GM21529 (cell line): ENCODE measurements at regions not wholly inside any gene's neighbourhood (a gene's known extent, or its start where the extent isn't known, plus 50 kb on each side); places are given as distances from the start of the nearest gene placed in this dataset.
"Not testable (repeated sequence)": the region's sequence is repeated elsewhere in the genome, so short reads cannot be mapped to it uniquely, and the experiment has no call there.

ENCODE experiments used
- ATAC-seq: cut with Tn5 transposase; IDR thresholded peaks from one replicate; pipeline ENCODE4 v1.9.1; 2021; ENCODE audit not compliant: unreplicated experiment

DNA sequence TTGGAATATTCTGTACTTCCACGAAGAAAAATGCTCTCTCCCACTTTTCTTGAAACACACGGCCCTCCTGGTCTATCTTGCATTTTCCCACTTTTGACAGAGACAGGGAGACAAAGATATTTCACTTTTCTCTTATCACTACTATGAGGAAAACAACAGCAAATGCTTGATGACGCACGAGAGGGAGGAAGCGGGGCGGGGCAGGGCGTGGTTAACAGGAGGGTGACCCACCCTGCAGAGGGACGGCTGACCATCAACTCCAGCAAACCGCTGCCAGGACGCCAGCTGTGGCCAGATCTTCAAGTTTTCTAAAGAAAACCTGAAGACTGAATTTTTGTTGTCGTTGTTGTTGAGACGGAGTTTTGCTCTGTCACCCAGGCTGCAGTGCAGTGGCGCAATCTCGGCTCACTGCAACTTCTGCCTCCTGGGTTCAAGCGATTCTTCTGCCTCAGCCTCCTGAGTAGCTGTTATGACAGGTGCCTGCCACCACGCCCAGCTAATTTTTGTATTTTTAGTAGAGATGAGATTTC lies 63.8 kb downstream of the NSUN5 start:
- not testable (repeated sequence) for ATAC-seq

DNA sequence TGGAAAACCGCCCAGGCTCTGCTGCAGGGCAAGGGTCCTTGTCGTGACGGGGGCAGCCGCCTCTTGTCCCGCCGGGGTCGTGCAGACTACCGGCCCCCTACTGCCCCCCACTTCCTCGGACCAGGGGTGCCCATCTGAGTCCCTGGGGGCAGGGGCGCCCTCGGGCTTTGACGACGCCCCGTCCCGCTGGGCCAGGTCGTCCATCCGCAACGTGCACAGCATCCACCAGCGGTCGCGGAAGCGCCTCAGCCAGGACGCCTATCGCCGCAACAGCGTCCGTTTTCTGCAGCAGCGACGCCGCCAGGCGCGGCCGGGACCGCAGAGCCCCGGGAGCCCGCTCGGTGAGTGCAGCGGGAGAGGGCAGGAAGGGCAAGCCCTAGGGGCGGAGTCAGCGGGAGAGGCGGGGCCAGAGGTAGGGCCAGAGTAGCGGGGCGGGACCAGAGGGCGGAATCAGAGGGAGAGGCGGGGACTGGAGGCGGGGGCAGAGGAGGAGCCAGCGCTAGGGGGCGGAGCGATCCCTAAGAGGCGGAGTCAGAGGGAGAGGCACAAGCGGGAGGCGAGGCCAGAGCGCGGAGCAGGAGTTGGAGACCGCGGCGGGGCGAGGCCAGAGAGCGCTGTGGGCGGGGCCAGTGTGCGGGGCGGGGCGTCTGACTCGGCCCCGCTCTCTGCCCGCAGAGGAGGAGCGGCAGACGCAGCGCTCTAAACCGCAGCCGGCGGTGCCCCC lies 73.5 kb downstream of the NSUN5 start:
- ATAC-seq = peak; percentile 89

DNA sequence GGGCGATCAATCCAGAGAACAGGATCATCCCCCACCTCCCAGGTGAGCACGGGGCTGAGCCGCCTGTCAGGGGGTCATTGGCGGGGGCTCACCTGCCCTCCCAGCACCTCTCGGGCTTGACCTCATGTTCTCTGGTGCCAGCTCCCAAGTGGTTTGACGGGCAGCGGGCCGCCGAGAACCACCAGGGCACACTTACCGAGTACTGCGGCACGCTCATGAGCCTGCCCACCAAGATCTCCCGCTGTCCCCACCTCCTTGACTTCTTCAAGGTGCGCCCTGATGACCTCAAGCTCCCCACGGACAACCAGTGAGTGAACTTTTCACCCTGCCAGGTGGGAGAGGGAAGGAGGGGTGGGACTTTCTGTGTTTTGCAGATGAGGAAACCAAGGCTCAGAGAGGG lies 82.9 kb downstream of the NSUN5 start:
- not testable (repeated sequence) for ATAC-seq

DNA sequence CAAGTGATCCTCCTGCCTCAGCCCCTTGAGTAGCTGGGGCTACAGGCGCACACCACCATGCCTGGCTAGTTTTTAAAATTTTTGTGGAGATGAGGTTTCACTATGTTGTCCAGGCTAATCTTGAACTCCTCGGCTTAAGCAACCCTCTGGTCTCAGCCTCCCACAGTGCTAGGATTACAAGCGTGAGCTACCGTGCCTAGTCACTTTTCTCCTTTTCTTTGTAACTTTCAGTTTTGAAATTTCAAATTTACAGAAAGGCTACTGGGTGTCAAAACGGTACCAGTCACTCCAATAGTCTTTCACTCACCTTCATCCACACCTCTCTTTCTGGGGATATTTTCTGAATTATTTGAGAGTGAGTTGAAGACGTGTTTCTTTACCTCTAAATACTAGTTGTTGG lies 86.9 kb downstream of the NSUN5 start:
- ATAC-seq = not testable (repeated sequence)

DNA sequence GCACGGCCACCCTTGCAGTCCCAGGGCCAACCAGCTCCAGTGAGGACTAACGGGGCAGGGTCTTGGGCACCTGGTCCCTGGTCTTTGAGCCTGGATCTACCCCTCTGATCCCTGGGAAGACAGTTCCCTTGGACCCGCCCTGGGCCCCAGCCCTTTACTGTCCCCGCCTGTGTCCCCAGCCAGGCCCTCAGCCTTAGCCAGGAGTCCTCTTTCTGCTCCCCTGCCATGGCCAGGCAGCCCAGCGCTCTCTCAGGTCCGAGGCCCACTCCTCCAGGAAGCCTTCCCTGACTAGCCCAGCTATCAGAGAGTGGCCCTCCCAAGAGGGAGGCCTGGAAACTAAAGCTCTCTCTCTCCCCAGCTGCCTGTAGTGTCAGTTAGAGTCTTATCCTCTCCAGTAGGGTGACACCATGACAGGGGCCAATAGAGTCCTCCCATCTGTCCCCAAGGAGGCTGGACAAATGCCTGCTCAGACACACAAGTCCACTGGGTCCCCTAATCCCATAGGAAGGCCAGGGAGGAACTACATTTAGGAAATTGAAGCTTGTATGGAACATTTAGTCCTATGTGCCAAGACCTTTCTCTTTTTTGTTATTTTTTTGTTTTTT lies 87.8 kb downstream of the NSUN5 start:
- peak; percentile 40 for ATAC-seq

DNA sequence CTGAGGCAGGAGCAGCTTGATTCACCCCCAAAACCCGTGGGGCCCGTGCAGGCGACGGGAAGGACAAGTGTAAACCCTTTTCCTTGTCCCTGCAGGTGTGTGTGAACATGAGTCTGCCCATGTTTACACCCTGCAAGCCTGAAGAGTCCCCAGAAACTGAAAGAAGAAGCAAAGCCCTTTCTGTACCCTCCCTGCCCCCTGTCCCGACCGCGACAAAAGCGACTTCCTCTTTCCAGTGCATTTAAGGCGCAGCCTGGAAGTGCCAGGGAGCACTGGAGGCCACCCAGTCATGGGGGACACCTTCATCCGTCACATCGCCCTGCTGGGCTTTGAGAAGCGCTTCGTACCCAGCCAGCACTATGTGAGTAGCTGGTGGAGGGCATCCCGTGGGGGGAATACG lies 88.3 kb downstream of the NSUN5 start:
- ATAC-seq = peak; percentile 86

DNA sequence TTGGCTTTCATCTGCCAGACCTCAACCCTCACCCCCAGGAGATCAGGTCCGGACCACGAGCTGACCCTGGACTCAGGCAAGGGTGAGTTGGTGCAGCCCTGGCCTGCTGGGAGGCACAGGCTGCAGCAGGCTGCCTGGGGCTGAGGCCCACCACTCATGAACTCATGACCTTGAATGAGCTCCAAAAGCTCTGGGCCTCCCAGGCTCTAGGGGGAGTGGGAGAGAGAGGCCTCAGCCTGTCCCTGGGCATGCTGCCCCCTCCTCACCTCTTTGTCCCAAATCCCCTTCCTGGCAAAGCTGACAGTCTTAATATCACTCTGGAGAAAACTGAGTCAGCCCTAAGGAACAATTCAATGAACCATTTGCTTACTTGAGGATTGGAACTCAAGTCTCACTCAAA lies 89.8 kb downstream of the NSUN5 start:
- ATAC-seq = not testable (repeated sequence)

DNA sequence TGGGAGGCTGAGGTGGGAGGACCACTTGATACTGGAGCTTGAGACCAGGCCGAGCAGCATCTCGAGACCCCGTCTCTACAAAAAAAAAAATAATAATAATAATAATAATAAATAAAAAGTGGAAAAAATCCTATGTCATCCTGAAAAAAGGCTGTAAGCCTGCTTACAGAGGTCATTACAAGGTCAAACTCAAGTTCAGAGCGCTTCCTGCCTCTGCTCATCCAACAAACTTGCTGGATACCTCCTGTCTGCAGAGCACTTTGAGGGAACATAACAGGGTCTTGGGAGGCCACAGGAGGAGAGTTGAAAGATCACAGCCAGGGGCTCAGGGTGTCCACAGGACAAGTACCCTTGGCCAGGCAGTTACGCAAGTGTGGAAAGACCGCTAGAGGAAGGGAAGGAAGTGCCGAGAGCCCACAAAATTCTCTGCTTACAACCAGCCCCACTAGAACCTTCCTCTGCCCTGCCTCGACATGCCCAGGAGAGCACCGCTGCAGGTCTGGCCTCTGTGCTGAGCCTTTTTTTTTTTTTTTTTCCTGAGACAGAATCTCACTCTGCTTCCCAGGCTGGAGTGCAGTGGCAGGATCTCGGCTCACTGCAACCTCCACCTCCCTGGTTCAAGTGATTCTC lies 92.5 kb downstream of the NSUN5 start:
- ATAC-seq = not testable (repeated sequence)

DNA sequence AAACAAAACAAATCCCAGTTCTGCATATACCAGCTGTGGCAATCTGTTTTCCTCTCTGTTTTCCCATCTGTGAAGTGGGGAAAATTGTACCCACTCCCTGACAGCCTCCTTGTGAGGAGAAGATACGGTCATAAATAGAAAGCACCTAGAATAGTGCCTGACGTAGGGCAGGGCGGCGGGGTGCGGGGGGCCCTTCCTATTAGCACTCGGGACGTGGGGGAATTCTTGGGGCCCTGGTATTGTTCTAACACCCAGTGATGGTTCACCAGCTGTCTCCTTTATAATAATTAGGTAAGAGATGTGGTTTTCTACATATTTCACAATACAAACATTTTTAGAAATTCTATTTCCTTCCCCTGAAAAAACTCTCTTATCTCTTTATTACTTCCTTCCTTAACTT lies 93.4 kb downstream of the NSUN5 start:
- ATAC-seq = not testable (repeated sequence)

DNA sequence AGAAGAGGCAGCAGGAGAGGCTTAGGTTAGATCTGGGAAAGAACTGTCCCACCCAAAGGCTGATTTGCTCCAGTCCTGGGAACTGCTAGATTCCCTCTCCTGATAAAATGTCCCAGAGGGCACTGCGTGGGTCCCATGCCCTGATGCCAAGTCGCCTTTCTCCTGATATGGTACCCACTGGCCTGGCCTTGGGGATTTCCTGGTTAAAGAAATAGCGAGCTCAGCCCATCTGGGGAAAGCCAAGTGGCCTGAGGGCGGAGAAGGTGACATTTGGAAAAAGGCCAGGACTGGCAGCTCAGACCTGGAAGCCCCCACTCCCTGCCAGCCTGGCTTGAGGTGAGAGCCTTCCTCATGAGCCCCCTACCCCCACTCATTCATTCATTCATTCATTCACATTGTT lies 94.2 kb downstream of the NSUN5 start:
- not testable (repeated sequence) for ATAC-seq

DNA sequence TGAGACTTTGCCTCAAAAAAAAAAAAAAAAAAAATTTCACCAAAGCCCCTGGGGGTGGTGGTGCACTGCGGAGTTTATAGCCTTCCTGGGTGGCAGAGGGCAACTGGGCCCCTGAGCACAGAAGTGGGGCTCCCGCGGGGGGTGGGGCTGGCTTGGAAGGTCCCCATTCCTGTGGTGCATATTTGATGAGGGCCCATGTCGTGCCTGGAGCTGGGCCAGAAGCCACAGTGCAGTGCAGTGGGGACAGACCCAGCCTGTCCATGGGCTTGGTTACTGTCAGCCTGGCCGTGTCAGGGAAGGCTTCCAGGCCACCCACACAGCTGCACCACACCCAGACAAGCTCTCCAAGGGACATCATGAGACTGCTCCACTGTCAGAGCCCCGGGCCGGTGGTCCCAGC lies 95.5 kb downstream of the NSUN5 start:
- ATAC-seq = peak; percentile 37

DNA sequence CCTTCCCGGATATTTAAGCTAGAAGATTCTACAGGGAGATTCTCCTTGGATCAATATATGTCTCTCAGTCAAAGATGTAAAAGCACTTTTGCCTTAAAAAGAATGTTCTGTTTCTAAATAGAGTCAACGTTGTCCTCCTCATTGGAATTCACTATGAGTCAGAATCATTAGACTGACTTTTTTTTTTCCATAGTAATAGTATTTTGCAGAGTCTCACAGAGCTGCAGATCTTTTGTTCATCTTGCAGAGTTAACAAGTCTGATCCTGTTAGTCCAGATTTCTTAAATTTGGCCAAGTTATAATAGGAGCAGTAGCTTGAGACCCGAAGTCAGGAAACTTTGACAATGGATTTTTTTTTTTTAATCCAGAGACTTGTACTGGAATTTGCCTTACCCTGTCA lies 103.0 kb downstream of the NSUN5 start:
- not testable (repeated sequence) for ATAC-seq

DNA sequence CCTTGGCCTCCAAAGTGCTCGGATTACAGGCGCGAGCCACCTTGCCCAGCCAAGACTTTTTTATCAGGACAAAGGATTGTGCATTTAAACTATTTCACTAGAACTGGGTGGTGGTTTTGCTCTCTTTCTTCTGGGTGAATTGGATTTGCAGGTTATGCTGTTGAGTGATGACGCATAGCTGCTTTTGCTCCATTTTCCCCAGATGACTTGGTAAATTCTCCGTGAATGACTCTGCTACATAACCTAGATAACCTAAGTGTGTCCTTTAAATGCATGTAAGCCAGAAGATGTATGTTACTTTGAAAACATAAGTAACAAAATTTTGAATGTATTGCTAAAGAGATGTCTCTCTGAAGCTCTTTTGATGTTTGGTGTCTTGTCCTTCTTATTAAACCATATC lies 103.7 kb downstream of the NSUN5 start:
- not testable (repeated sequence) for ATAC-seq

DNA sequence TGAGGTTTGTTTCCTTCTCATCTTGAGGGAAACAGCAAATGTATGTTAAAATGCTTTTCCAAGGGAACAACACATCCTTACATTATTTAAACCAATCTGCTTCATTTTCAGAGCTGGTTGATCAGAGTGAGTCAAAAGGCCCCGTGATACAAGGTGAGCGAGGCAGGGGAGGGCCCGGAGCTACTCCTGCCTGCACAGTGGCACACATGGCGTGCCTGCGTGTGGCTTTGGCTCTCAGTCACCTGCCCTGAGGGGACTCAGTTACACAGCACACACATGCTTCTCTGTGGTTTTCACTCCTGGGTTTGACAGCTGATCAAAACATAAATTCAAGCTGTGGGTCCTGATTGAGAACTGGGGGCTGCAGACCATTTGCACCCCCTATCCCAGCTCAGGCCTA lies 105.3 kb downstream of the NSUN5 start:
- not testable (repeated sequence) for ATAC-seq

DNA sequence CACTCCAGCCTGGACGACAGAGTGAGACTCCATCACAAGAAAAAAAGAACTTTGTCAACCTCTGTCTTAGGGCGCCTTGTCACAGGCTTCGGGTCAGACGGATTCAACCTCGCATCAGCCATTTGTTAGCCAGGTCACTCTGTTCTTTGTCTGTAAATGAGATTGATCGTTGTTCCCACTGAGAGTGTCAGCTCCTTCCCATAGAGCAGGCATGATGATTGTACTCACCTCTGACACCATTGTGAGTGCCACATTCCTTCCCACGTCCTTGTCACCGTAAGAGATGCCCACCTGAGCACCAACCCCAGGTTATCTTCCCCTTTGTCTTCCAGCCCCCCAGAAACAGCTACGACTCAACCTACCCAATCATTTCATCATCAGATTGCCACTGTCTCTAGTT lies 107.4 kb downstream of the NSUN5 start:
- ATAC-seq = not testable (repeated sequence)

DNA sequence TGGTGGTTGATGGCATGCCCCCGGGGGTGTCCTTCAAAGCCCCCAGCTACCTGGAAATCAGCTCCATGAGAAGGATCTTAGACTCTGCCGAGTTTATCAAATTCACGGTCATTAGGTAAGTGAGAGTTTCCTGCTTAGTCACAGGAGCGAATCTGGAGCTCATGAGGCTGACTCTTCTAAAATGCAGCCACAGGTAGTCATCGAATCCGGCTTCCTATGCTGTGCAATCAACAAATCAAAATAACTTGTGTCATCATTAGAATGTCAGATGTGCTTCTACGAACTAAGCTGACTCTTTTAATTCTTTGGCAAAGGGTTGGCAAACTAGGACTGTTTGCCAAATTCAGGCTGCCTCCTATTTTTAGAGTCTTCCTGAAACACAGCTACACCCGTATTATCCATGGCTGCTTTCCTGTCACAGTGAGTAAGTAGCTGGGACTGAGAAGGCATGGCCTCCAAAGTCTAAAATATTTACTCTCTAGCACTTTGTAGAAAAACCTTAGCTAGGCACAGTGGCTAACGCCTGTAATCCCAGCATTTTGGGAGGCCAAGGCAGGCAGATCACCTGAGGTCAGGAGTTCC lies 108.0 kb downstream of the NSUN5 start:
- not testable (repeated sequence) for ATAC-seq

DNA sequence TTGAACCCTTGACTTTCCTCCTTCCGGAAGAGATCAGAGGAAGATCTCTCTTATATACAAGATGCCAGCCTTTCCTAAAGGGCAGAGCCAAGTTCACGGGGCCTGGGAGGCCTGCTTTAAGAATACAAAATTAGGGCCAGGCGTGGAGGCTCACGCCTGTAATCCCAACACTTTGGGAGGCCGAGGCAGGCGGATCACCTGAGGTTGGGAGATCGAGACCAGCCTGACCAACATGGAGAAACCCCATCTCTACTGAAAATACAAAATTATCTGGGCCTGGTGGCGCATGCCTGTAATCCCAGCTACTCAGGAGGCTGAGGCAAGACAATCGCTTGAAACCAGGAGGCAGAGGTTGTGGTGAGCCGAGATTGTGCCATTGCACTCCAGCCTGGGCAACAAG lies 108.2 kb upstream of the SPDYE9 start:
- ATAC-seq = not testable (repeated sequence)

DNA sequence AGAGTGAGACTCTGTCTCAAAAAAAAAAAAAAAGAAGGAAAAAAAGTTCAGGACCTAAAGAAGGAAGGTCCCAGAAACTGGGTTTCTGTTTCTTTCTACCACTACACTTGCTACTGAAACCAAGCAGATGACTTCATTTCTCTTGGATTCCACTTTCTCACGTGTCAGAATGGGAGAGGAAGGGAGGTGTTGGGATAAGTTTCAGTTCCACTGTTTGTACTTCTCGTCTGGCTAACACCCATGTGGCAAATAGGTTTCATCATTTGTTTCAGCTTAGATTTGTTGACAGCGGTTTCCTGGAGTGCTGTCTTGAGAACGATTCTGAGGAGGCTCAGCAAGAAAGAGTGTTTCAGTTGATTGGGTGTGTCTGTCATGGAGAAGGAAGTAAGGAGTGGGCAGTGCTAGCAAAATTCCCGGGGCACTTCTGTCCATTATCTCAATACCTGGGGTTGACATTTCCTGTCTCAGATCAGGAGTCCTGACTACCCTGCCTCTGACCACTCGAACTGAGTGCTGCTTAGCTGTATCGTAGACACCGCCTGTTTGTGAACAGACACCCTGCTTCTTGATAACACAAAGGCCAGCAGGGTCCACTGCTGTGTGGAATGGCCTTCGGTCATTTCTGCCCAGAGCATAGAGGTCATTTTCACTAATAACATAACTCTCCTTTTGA lies 104.8 kb upstream of the SPDYE9 start:
- ATAC-seq = not testable (repeated sequence)

DNA sequence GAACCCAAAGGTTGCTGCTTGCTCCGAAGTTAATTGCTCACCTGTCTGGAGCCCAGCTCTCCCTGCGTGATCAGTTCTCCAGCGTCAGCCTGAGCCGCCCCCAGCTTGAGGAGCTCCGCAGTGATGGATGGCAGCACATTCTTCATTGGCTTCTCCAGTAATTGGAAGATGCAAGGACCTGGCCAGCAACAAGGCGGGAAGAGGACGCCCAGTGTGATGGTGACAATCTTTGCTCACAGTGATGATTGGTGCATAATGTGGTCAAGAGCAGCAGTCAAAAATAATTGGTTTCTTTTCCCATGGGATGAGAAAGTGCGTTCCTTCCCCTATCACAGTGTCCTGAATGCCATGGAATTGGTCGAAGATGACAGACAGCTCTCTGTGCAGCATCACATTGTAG lies 102.4 kb upstream of the SPDYE9 start:
- ATAC-seq = not testable (repeated sequence)

DNA sequence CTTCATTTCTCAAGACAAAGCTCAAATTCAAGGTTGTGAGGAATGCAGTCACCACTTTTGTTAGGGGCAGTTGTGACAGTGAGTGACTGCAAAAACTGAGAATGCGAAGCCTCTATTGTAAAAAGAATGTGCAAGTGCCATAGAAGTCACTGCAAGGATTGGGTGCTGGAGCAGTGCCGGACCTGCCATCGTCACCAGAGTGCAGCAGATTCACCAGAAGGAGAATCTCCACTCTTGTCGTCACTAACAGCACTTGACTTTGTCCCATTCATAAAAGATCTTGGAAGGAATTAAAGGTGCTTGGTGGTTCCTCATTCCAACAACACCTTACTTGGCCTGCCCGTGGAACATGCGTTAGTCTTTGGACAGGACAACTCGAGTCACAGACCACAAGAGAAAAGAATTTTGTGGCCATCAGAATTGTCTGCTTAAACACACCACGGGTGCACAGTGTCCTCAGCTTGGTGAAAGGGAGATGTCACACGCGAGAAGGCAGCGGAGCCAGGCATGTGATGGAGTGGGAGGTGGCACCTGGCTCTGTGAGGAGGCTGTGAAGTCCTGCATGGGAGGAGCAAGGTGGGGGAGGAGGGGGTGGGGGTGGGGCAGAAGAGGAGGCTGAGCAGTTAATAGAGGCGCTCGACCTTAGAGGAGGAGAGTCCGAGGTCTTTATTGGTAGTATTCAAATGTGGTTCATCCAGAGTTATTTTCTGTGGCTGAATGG lies 100.9 kb upstream of the SPDYE9 start:
- not testable (repeated sequence) for ATAC-seq
